Right lobe of liver (tissue), 4 donors: ENCODE measurements at regions not wholly inside any gene's neighbourhood (a gene's known extent, or its start where the extent isn't known, plus 50 kb on each side); places are given as distances from the start of the nearest gene placed in this dataset.

Source experiments
- CTCF ChIP-seq, 4 donors: fragments of 200-600 bp in 3 of 4; fragments of 450-650 bp in 1 of 4; IDR thresholded peaks; one replicate each; pipeline versions ENCODE4 v1.5.1 to v1.8.0; 2016 to 2022; ENCODE audit warnings: antibody characterized with exemption in 4 of 4, mild to moderate bottlenecking in 2 of 4
- POLR2A ChIP-seq: fragments of 450-650 bp; IDR thresholded peaks from one replicate; pipeline ENCODE4 v1.6.1; 2017; ENCODE audit warnings: antibody characterized with exemption, mild to moderate bottlenecking
- donor health status: DM: no; HTN: no; CAD: no.
- donor health status: DM: no; HTN: no; CAD: no.
- donor health status: DM: no; HTN: yes; CAD: no.

DNA sequence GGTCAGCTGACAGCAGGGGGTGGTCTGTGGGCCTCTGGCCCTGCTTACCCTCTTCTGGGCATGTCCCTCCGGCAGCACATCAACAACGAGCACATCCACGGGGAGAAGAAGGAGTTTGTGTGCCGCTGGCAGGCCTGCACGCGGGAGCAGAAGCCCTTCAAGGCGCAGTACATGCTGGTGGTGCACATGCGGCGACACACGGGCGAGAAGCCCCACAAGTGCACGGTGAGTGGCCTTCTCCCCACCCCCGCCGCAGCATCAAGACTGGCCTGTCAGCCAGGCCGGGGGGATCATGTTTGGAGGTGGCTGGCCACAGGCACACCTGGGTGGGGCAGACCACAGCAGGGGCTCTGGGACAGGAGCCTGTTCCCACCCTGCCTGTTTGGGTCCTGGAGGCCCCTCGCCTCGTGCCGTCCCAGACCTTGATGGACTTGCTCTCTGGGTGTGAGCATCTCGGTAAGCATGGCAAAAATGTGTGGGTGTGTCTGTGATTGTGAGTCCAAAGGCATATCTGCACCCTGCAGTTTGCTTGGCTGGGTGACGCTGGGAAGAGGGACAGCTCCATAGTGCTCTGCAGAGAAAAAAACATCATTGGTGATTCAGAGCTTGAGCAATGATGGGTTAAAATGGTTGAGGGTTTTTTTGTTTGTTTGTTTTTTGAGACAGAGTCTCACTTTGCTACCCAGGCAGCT lies 242.8 kb downstream of the GLI2 start:
- TF ChIP-seq POLR2A, result no peak
- TF ChIP-seq CTCF (IDR thresholded peaks at IDR 0.05), result no peak
